Choroid plexus epithelial cell (primary cell): ENCODE measurements at regions not wholly inside any gene's neighbourhood (a gene's known extent, or its start where the extent isn't known, plus 50 kb on each side); places are given as distances from the start of the nearest gene placed in this dataset.

ENCODE experiments used
- DNase-seq: peaks from one replicate; pipeline ENCODE4 v3.0.0-alpha.2; 2010; ENCODE audit warnings: low read depth
- H3K4me3 ChIP-seq: 2 replicates; pipeline ENCODE4 v1.5.1; 2011; ENCODE audit warnings: low read depth, mild to moderate bottlenecking, control low read depth, low read length, moderate library complexity
- TF ChIP-seq, protein P1 (sequence below): conservative IDR thresholded peaks from 2 replicates; pipeline ENCODE4 v1.5.1; 2011; ENCODE audit warnings: low read depth, mild to moderate bottlenecking, control low read depth, inconsistent platforms, low read length, moderate library complexity

DNA sequence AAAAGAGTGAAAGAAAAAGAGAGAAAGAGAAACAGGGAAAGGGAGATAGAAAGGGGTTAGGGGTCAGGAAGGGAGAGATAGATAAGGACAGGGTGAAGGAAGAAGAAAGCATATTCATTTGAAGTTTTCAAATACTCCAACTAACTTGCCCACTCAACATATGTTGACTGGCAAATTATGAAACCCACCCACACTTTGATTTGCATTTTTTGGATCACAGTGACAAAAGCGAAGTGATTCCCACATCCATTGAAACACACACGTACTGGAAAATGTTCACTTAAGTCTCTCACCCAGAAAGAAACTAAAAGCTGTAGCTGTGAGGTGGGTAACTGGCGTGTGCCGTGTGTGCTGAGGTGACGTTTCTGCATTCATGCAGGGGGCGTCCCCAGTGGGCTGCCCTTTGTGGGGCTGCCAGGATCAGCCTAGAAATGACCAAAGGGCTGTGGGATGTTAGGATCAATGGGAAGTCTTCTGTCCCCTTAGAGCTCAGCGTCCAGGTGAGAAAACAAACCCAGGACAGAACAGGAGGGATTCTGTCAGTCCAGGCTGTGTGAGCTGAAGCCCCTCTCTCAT is 134.9 kb upstream of the ADARB2 start:
- no peak for DNase-seq
- H3K4me3 ChIP-seq: no peak overlapping the region
- TF ChIP-seq, protein P1, sequence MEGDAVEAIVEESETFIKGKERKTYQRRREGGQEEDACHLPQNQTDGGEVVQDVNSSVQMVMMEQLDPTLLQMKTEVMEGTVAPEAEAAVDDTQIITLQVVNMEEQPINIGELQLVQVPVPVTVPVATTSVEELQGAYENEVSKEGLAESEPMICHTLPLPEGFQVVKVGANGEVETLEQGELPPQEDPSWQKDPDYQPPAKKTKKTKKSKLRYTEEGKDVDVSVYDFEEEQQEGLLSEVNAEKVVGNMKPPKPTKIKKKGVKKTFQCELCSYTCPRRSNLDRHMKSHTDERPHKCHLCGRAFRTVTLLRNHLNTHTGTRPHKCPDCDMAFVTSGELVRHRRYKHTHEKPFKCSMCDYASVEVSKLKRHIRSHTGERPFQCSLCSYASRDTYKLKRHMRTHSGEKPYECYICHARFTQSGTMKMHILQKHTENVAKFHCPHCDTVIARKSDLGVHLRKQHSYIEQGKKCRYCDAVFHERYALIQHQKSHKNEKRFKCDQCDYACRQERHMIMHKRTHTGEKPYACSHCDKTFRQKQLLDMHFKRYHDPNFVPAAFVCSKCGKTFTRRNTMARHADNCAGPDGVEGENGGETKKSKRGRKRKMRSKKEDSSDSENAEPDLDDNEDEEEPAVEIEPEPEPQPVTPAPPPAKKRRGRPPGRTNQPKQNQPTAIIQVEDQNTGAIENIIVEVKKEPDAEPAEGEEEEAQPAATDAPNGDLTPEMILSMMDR: no peak

DNA sequence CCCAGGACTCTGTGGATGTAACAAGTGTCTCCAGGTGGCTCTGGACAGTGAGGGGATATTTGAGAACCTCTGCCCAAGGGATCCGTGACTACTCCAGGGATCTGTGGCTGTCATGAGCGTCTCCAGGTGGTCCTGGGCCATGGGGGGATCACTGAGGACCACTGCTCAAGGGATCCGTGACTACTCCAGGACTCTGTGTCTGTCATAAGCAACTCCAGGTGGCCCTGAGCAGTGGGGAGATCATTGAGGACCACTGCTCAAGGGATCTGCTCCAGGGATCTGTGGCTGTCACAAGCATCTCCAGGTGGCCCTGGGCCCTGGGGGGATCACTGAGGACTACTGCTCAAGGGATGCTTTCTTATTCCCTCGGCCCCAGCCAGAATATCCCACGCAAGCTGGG is 133.2 kb upstream of the ADARB2 start:
- TF ChIP-seq, protein P1: no peak
- H3K4me3 ChIP-seq: no peak overlapping the region
- DNase-seq: no peak

DNA sequence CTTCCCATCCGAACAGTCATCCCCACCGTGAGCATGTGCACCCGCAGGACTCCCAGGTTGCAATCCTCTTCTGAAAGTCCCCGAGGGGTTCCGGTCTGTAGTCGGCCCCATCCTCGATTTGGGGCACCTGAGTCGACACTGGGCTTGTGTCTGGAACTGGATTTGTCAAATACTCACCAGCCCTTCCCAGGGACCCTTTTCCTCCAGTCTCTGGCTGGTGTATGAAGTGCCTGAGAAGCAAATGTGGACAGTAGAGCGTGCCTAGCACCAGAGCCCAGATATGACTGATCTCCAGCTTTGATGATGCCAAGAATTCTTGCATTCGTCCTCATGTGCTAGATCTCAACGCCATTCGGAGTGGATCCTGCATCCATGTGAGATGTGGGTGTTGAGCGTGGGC is 132.5 kb upstream of the ADARB2 start:
- DNase-seq: no peak
- TF ChIP-seq, protein P1: no peak
- no peak overlapping the region for H3K4me3 ChIP-seq

DNA sequence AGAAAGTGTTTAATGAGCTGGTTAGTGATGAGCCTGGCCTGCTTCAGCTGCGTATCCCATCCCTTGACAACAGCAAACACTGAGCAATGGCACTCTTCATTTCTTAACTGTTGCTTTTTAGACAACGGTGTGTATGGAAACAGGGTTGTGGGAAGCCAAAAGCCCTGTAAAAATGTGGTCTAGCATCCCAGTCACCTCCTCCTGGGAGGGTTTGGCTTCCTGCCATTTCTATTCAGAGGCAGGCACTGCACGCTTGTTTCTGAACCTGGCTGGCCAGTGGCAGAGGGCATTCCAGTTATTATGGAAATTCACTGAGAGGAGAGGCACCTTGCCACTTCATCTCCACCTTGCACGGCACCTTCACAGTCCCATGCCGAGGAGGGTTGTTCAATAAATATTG is 123.0 kb upstream of the ADARB2 start:
- TF ChIP-seq, protein P1: no peak
- H3K4me3 ChIP-seq: no peak overlapping the region
- DNase-seq: no peak

DNA sequence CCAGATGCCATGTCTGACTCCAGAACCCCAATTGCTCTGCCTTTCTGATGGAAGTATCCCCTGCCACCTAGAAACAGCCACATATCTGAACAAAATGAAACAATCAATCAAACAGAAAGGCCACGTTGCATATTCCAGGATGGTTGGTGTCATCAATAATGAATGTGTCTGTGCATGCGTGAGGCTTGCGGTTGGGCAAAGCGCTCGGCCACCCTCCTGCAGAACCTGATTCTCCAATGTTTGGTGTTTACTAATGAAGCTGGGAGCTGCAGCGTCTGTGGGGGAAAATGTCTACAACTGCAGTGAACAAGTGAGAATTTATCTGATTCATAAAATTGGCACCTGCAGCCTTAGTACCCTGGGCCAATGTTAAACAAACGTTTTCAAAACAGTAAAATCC is 121.2 kb upstream of the ADARB2 start:
- no peak overlapping the region for H3K4me3 ChIP-seq
- TF ChIP-seq, protein P1: no peak

DNA sequence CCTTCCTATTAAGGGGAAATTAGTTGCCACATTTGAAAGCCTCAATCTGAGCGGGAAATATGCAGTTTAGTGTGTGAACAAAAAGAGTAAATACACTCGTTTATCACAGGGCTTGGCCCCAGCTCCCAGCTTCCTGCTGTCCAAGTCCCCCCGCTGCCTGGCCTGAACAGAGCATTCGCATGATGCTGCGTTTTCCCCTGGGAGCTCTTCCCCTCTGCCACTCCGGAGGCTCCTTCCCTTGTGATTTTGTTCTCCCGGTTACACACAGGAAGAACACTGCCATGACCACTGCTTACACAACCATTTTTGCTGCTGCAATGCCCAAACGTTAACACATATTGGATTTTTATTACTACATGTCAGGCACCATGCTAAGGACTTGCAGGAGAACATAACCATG is 120.7 kb upstream of the ADARB2 start:
- H3K4me3 ChIP-seq: no peak overlapping the region
- TF ChIP-seq, protein P1: no peak
- no peak for DNase-seq

More for the DNA sequence above, 121.2 kb upstream of the ADARB2 start:
- no peak for DNase-seq

DNA sequence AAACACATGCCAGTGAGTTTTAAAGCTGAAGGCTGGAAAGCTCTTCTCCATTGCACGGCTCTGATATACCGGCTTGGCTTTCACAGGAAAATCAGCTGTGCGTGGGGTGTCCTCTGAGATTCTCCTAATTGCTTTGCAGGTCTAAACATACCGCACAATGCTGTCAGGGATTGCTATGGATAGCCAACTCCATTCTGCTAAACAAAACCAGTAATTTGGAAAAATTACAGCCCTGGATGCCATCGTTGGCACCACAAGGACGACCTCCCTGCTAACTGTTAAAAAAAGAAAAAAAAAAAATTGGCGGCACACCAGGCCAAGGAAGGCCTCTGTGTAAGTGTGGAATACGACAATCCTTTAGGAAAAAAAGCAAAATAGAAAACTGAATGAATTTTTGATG is 118.6 kb upstream of the ADARB2 start:
- no peak overlapping the region for H3K4me3 ChIP-seq
- TF ChIP-seq, protein P1: no peak
- DNase-seq: no peak
